GM18520 (cell line): ENCODE measurements at regions not wholly inside any gene's neighbourhood (a gene's known extent, or its start where the extent isn't known, plus 50 kb on each side); places are given as distances from the start of the nearest gene placed in this dataset.

Experiments
- ATAC-seq: cut with Tn5 transposase; IDR thresholded peaks from one replicate; pipeline ENCODE4 v1.9.1; 2021; ENCODE audit not compliant: unreplicated experiment

GRCh38 chr6:130671119-130671518 is 156.1 kb upstream of the SMLR1 start:
- no peak for ATAC-seq

GRCh38 chr6:130671577-130671976 is 155.6 kb upstream of the SMLR1 start:
- ATAC-seq, result no peak

GRCh38 chr6:130672153-130672552 is 155.1 kb upstream of the SMLR1 start:
- no peak for ATAC-seq

- no peak for ATAC-seq
Observed at GRCh38 chr6:130674604-130675003, 152.6 kb upstream of the SMLR1 start.

- ATAC-seq, result no peak
Observed at GRCh38 chr6:130675072-130675471, 152.1 kb upstream of the SMLR1 start.

- no peak for ATAC-seq
Observed at GRCh38 chr6:130676077-130676772, 151.0 kb upstream of the SMLR1 start.

- ATAC-seq, result no peak
Observed at GRCh38 chr6:130676773-130677144, 150.4 kb upstream of the SMLR1 start.

GRCh38 chr6:130677312-130677711 is 149.9 kb upstream of the SMLR1 start:
- ATAC-seq, result no peak

- ATAC-seq, result no peak
Observed at GRCh38 chr6:130677766-130678165, 149.4 kb upstream of the SMLR1 start.

GRCh38 chr6:130679684-130680083 is 147.5 kb upstream of the SMLR1 start:
- ATAC-seq, result no peak

GRCh38 chr6:130680116-130680515 is 147.1 kb upstream of the SMLR1 start:
- ATAC-seq, result no peak

- ATAC-seq, result no peak
Observed at GRCh38 chr6:130681028-130681427, 146.2 kb upstream of the SMLR1 start.

GRCh38 chr6:130682066-130682465 is 145.1 kb upstream of the SMLR1 start:
- no peak for ATAC-seq

GRCh38 chr6:130683761-130684517 is 143.3 kb upstream of the SMLR1 start:
- no peak for ATAC-seq

- no peak for ATAC-seq
Observed at GRCh38 chr6:130692659-130693058, 134.5 kb upstream of the SMLR1 start.

GRCh38 chr6:130693944-130694343 is 133.3 kb upstream of the SMLR1 start:
- ATAC-seq, result no peak

GRCh38 chr6:130694606-130695005 is 132.6 kb upstream of the SMLR1 start:
- no peak for ATAC-seq

- no peak for ATAC-seq
Observed at GRCh38 chr6:130696806-130697205, 130.4 kb upstream of the SMLR1 start.

GRCh38 chr6:130697271-130697994 is 129.8 kb upstream of the SMLR1 start:
- no peak for ATAC-seq

GRCh38 chr6:130697995-130698535 is 129.1 kb upstream of the SMLR1 start:
- peak; percentile 76 for ATAC-seq

GRCh38 chr6:130699742-130700141 is 127.5 kb upstream of the SMLR1 start:
- no peak for ATAC-seq

GRCh38 chr6:130700397-130700796 is 126.8 kb upstream of the SMLR1 start:
- ATAC-seq, result no peak
